Brain microvascular endothelial cell (primary cell): ENCODE measurements at regions not wholly inside any gene's neighbourhood (a gene's known extent, or its start where the extent isn't known, plus 50 kb on each side); places are given as distances from the start of the nearest gene placed in this dataset.

Experiments used
- DNase-seq: peaks from one replicate; pipeline ENCODE4 v3.0.0-alpha.2; 2020
- H3K27ac ChIP-seq: fragments of 250-450 bp; sonication (Bioruptor Pico); 2 replicates; pipeline ENCODE4 v1.5.1; 2020; ENCODE audit warnings: mild to moderate bottlenecking, moderate library complexity
- H3K27me3 ChIP-seq: fragments of 250-450 bp; sonication (Bioruptor Pico); replicated peaks from 2 replicates; pipeline ENCODE4 v1.5.1; 2020; ENCODE audit warnings: mild to moderate bottlenecking
- H3K36me3 ChIP-seq: fragments of 250-450 bp; sonication (Bioruptor Pico); replicated peaks from 2 replicates; pipeline ENCODE4 v1.5.1; 2020; ENCODE audit warnings: mild to moderate bottlenecking
- H3K4me3 ChIP-seq: 2 replicates; pipeline ENCODE4 v1.5.1; 2011; ENCODE audit warnings: low read depth, mild to moderate bottlenecking, control low read depth, low read length, moderate library complexity
- in situ Hi-C: cut with HindIII; loops from 2 replicates; pipeline ENCODE4 v1.10.0; 2017; ENCODE audit warnings: low sequenced_read_pairs, low pct_ligation_motif_present
- TF ChIP-seq, protein P1 (sequence below): IDR thresholded peaks from 2 replicates; pipeline ENCODE4 v1.5.1; 2011; ENCODE audit warnings: low read depth, mild to moderate bottlenecking, moderate library complexity, low read length, control low read depth, inconsistent platforms; ENCODE audit errors: missing control alignments

DNA sequence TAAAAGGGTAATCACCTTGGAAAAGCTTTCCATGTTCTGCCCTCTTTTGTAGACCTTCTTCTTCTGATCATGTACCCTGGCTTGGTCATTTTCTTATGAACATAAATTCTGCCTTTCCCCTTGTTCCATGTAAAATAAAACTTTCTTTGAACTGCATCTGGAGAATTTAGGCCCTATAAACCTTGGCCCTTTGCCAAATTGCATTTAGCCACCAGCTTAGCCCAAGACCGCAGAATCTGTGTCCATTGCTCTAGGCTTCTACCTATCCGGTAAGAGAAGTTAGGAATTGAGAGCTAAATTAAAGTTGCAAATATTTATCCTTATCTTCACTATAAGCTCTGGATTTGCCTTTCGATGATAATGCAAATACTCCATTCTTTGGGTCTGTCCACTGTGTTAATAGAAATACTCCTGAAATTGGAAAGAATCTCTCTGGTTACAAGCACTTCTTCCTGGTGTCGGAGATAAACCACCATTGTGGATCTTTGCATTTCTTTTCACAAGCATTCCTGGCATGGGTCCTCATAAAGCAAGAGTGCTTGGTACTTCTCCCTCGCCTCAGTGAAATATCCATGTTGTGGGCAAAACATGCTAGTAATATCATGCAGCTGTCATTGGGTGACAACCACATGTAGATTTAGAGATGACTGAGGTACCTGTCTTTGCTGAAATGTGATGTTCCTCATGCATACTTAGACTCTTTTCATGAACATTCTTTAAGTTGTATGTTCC, 698.0 kb upstream of the WWC1 start:
- H3K27ac ChIP-seq: no peak overlapping the region
- in situ Hi-C loops: no loop called here
- H3K27me3 ChIP-seq: no peaks in the 10 kb centered on the region
- no peaks in the 10 kb centered on the region for H3K36me3 ChIP-seq
- no peak overlapping the region for H3K4me3 ChIP-seq
- DNase-seq: no peak
- TF ChIP-seq, protein P1, sequence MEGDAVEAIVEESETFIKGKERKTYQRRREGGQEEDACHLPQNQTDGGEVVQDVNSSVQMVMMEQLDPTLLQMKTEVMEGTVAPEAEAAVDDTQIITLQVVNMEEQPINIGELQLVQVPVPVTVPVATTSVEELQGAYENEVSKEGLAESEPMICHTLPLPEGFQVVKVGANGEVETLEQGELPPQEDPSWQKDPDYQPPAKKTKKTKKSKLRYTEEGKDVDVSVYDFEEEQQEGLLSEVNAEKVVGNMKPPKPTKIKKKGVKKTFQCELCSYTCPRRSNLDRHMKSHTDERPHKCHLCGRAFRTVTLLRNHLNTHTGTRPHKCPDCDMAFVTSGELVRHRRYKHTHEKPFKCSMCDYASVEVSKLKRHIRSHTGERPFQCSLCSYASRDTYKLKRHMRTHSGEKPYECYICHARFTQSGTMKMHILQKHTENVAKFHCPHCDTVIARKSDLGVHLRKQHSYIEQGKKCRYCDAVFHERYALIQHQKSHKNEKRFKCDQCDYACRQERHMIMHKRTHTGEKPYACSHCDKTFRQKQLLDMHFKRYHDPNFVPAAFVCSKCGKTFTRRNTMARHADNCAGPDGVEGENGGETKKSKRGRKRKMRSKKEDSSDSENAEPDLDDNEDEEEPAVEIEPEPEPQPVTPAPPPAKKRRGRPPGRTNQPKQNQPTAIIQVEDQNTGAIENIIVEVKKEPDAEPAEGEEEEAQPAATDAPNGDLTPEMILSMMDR: no peak

- H3K27ac ChIP-seq: no peak overlapping the region
- no peaks in the 10 kb centered on the region for H3K36me3 ChIP-seq
- no peak overlapping the region for H3K4me3 ChIP-seq
- TF ChIP-seq, protein P1: no peak
- H3K27me3 ChIP-seq: no peaks in the 10 kb centered on the region
- DNase-seq: no peak
- in situ Hi-C loops: no loop called here
Observed at GRCh38 chr5:167594061-167594435, 697.4 kb upstream of the WWC1 start.

- no peaks in the 10 kb centered on the region for H3K36me3 ChIP-seq
- no peak for DNase-seq
- no peaks in the 10 kb centered on the region for H3K27me3 ChIP-seq
- TF ChIP-seq, protein P1: no peak
- no peak overlapping the region for H3K27ac ChIP-seq
- no peak overlapping the region for H3K4me3 ChIP-seq
- in situ Hi-C loops: no loop called here
Observed at GRCh38 chr5:167594750-167595149, 696.7 kb upstream of the WWC1 start.

GRCh38 chr5:167595196-167595595, 696.2 kb upstream of the WWC1 start:
- no peak overlapping the region for H3K4me3 ChIP-seq
- H3K27me3 ChIP-seq: no peaks in the 10 kb centered on the region
- in situ Hi-C loops: no loop called here
- H3K27ac ChIP-seq: no peak overlapping the region
- H3K36me3 ChIP-seq: no peaks in the 10 kb centered on the region
- no peak for DNase-seq
- TF ChIP-seq, protein P1: no peak

- Histone ChIP-seq H3K36me3 (no peaks in the 10 kb centered on the region), H3K27ac (no peak overlapping the region), H3K27me3 (no peaks in the 10 kb centered on the region), H3K4me3 (no peak overlapping the region)
- TF ChIP-seq, protein P1: no peak
- DNase-seq: no peak
- in situ Hi-C loops: no loop called here
Observed at GRCh38 chr5:167598166-167598565, 693.3 kb upstream of the WWC1 start.

GRCh38 chr5:167602067-167602466, 689.4 kb upstream of the WWC1 start:
- Histone ChIP-seq H3K27me3 (no peaks in the 10 kb centered on the region), H3K4me3 (no peak overlapping the region), H3K27ac (no peak overlapping the region), H3K36me3 (no peaks in the 10 kb centered on the region)
- in situ Hi-C loops: no loop called here
- TF ChIP-seq, protein P1: no peak
- DNase-seq: no peak
